SU-DHL-6 (cell line): ENCODE measurements at regions not wholly inside any gene's neighbourhood (a gene's known extent, or its start where the extent isn't known, plus 50 kb on each side); places are given as distances from the start of the nearest gene placed in this dataset.
A peak's percentile ranks its signal among the peaks of the same experiment; 100 is the strongest.

Experiments
- H2AFZ ChIP-seq: fragments of 200-600 bp; sonication (generic); 2 replicates; pipeline ENCODE4 v1.6.1; 2014; ENCODE audit warnings: low read depth, mild to moderate bottlenecking, moderate library complexity, mixed read lengths, antibody characterized with exemption, low read length; ENCODE audit not compliant: severe bottlenecking
- H3F3A ChIP-seq: fragments of 200-600 bp; shearing (Covaris generic); 2 replicates; pipeline ENCODE4 v1.6.0; 2016; ENCODE audit warnings: antibody characterized with exemption, mild to moderate bottlenecking; ENCODE audit not compliant: insufficient read depth
- H3K27ac ChIP-seq: fragments of 200-600 bp; sonication (generic); 2 replicates; pipeline ENCODE4 v1.5.1; 2016; ENCODE audit warnings: low read depth, mild to moderate bottlenecking, low read length, moderate library complexity, mixed read lengths
- H3K27me3 ChIP-seq: fragments of 200-600 bp; sonication (generic), shearing (Covaris generic); 2 replicates; pipeline ENCODE4 v1.6.0; 2014; ENCODE audit warnings: mild to moderate bottlenecking, low read length
- H3K36me3 ChIP-seq: fragments of 200-600 bp; sonication (generic); 2 replicates; pipeline ENCODE4 v1.6.1; 2014; ENCODE audit warnings: mild to moderate bottlenecking, low read length, mixed read lengths
- H3K4me2 ChIP-seq: fragments of 300-600, 200-600 bp; shearing (Covaris generic), sonication (generic); 2 replicates; pipeline ENCODE4 v1.6.0; 2014; ENCODE audit warnings: low read length, low read depth, mild to moderate bottlenecking; ENCODE audit not compliant: poor library complexity, severe bottlenecking
- H3K4me3 ChIP-seq: fragments of 200-600 bp; sonication (generic); 2 replicates; pipeline ENCODE4 v1.5.1; 2014; ENCODE audit warnings: antibody characterized with exemption, low read length, mild to moderate bottlenecking, mixed read lengths; ENCODE audit not compliant: insufficient read depth, poor library complexity, severe bottlenecking
- H3K79me2 ChIP-seq: fragments of 200-600 bp; sonication (generic); 2 replicates; pipeline ENCODE4 v1.6.1; 2014; ENCODE audit warnings: mild to moderate bottlenecking, low read length, moderate library complexity; ENCODE audit not compliant: insufficient read depth
- H3K9ac ChIP-seq: fragments of 200-600 bp; sonication (generic); 2 replicates; pipeline ENCODE4 v1.7.0; 2014; ENCODE audit warnings: mild to moderate bottlenecking, low read length
- H3K9me2 ChIP-seq: fragments of 200-600 bp; sonication (generic); replicated peaks from 2 replicates; pipeline ENCODE4 v1.6.1; 2014; ENCODE audit warnings: low read length; ENCODE audit not compliant: insufficient read depth
- H3K9me3 ChIP-seq: fragments of 200-600 bp; sonication (generic); 2 replicates; pipeline ENCODE4 v1.6.1; 2014; ENCODE audit warnings: low read length, mixed read lengths; ENCODE audit not compliant: insufficient read depth
- H4K20me1 ChIP-seq: fragments of 200-600 bp; sonication (generic); 2 replicates; pipeline ENCODE4 v1.6.1; 2014; ENCODE audit warnings: low read depth, mild to moderate bottlenecking, antibody characterized with exemption, low read length, moderate library complexity, mixed read lengths
- EZH2phosphoT487 ChIP-seq: fragments of 200-600 bp; sonication (generic), shearing (Covaris generic); conservative IDR thresholded peaks from 2 replicates; pipeline ENCODE4 v1.6.1; 2018; ENCODE audit warnings: mild to moderate bottlenecking, antibody characterized with exemption, low read length, moderate library complexity, mixed read lengths
- TF ChIP-seq, protein P1 (sequence below): fragments of 200-600 bp; sonication (generic); IDR thresholded peaks from one replicate; pipeline ENCODE4 v1.5.1; 2017; ENCODE audit warnings: antibody characterized with exemption, mild to moderate bottlenecking, low read length, moderate library complexity; ENCODE audit not compliant: insufficient read depth, poor library complexity, severe bottlenecking

DNA sequence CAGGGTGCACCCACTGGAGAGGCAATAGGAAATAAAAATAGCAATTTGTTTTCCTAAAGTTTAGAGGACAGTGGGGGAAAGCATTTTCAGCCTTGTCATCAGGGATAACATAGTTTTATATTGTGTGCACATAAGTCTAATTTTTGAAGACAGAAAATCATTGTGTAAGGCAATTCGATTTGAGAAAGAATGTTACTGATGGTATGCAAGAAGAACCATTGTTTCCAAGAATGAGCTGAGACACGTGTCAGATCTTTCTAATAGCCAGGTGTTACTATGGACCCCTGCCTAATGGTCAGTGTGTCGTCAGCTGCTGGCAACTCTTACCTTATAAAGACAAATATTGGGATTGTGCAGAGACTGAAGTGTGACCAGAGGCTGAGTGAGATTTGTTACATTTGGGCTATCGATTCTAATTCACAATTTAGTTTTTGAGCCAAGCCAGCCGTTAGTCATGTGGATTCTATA lies 67.1 kb upstream of the PPP2R2B start:
- Histone ChIP-seq H3K27ac (no peak overlapping the region), H3K79me2 (no peaks in the 10 kb centered on the region), H3K9me3 (no peaks in the 10 kb centered on the region), H3K9ac (no peak overlapping the region), H4K20me1 (no peaks in the 10 kb centered on the region), H3K27me3 (no peaks in the 10 kb centered on the region), H3F3A (no peaks in the 10 kb centered on the region), H3K4me3 (no peak overlapping the region), H3K9me2 (no peaks in the 10 kb centered on the region), H3K4me2 (no peak overlapping the region), H2AFZ (no peak overlapping the region), H3K36me3 (no peaks in the 10 kb centered on the region)
- TF ChIP-seq, protein P1, sequence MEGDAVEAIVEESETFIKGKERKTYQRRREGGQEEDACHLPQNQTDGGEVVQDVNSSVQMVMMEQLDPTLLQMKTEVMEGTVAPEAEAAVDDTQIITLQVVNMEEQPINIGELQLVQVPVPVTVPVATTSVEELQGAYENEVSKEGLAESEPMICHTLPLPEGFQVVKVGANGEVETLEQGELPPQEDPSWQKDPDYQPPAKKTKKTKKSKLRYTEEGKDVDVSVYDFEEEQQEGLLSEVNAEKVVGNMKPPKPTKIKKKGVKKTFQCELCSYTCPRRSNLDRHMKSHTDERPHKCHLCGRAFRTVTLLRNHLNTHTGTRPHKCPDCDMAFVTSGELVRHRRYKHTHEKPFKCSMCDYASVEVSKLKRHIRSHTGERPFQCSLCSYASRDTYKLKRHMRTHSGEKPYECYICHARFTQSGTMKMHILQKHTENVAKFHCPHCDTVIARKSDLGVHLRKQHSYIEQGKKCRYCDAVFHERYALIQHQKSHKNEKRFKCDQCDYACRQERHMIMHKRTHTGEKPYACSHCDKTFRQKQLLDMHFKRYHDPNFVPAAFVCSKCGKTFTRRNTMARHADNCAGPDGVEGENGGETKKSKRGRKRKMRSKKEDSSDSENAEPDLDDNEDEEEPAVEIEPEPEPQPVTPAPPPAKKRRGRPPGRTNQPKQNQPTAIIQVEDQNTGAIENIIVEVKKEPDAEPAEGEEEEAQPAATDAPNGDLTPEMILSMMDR, result no peak
- TF ChIP-seq EZH2phosphoT487, result no peak

DNA sequence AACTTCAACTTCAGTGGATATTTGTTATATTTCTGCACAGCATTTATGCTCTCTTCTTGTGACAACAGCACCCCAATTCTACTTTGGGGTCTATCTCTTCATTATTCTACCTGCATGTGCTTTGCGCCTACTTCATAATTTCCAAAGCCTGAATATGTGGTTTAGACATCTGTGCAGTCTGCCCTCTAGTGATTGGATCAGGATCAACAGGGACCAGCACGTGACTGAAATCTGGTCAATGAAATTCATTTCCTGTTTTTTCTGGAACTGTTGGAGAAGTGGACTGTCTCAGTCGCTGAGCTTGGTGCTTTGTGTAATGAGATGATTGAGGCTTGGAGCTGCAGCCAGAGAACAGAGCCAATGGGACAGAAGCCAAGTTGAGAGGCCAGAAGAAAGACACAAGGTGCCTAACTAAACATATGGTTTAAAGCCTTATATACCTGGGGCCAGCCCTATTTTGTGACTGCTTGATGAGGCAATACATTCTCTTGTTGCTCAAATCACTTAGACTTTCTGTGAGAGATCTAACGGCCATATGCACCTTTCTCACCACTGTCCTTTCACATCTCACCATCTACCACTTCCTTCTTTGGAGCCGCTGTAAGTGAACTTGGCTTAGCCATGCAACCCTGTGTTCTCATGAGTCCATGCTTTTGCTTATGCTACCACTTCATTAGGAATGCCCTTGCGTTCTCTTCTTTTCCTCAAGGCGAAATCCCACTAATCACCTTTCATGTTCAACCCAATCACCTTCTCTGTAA lies 68.8 kb upstream of the PPP2R2B start:
- Histone ChIP-seq H3F3A (no peaks in the 10 kb centered on the region), H3K4me2 (no peak overlapping the region), H3K9me3 (no peaks in the 10 kb centered on the region), H3K79me2 (no peaks in the 10 kb centered on the region), H3K36me3 (no peaks in the 10 kb centered on the region), H3K9me2 (no peaks in the 10 kb centered on the region), H3K9ac (no peak overlapping the region), H3K27ac (no peak overlapping the region), H3K4me3 (no peak overlapping the region), H4K20me1 (no peaks in the 10 kb centered on the region), H2AFZ (no peak overlapping the region), H3K27me3 (no peaks in the 10 kb centered on the region)
- TF ChIP-seq EZH2phosphoT487, result no peak
- TF ChIP-seq, protein P1, result peak; percentile 27

DNA sequence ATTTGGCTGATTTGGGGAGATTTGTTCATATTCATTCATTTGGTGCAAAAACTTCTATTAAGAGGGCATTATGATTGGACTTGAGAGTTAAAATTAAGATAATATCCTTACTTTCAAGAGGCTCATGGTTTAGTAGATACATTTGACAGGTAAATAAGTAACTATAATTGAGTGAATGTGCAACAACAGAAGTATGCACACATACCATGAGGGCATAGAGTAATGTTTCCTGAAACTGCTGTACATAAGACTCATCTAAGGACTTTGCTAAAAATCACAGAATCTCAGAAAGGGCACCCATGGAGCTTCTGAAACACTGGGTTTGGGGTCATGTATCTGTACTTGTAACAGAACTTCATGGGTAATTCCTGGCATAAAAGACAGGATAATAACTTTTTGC lies 70.1 kb upstream of the PPP2R2B start:
- Histone ChIP-seq H2AFZ (no peak overlapping the region), H3K4me2 (no peak overlapping the region), H3K9me2 (no peaks in the 10 kb centered on the region), H3K9me3 (no peaks in the 10 kb centered on the region), H3K27ac (no peak overlapping the region), H3K36me3 (no peaks in the 10 kb centered on the region), H3K79me2 (no peaks in the 10 kb centered on the region), H3F3A (no peaks in the 10 kb centered on the region), H3K27me3 (no peaks in the 10 kb centered on the region), H4K20me1 (no peaks in the 10 kb centered on the region), H3K9ac (no peak overlapping the region), H3K4me3 (no peak overlapping the region)
- TF ChIP-seq EZH2phosphoT487, result no peak
- TF ChIP-seq, protein P1, result no peak
